BE2C (cell line): ENCODE measurements at regions not wholly inside any gene's neighbourhood (a gene's known extent, or its start where the extent isn't known, plus 50 kb on each side); places are given as distances from the start of the nearest gene placed in this dataset.

ENCODE experiments used
- DNase-seq: peaks from one replicate; pipeline ENCODE4 v3.0.0-alpha.2; 2020
- H3K27me3 ChIP-seq: fragments of 250-450 bp; sonication (Bioruptor Pico); 2 replicates; pipeline ENCODE4 v1.5.1; 2020; ENCODE audit warnings: mild to moderate bottlenecking
- H3K36me3 ChIP-seq: fragments of 250-450 bp; sonication (Bioruptor Pico); 2 replicates; pipeline ENCODE4 v1.5.1; 2020; ENCODE audit warnings: mild to moderate bottlenecking
- H3K4me1 ChIP-seq: fragments of 250-450 bp; sonication (Bioruptor Pico); 2 replicates; pipeline ENCODE4 v1.5.1; 2020
- H3K4me3 ChIP-seq: 2 replicates; pipeline ENCODE4 v1.5.1; 2011; ENCODE audit warnings: low read depth, low read length
- H3K9me3 ChIP-seq: fragments of 250-450 bp; sonication (Bioruptor Pico); 2 replicates; pipeline ENCODE4 v1.5.1; 2020
- CTCF ChIP-seq: IDR thresholded peaks from 2 replicates; pipeline ENCODE4 v1.5.1; 2012; ENCODE audit warnings: mild to moderate bottlenecking, low read depth, low read length

- peaks cover 7% of the 10 kb centered on the region for H3K4me1 ChIP-seq
- H3K9me3 ChIP-seq = no peaks in the 10 kb centered on the region
- no peaks in the 10 kb centered on the region for H3K27me3 ChIP-seq
- no peak for DNase-seq
- no peak overlapping the region for H3K4me3 ChIP-seq
- no peaks in the 10 kb centered on the region for H3K36me3 ChIP-seq
- TF ChIP-seq CTCF = no peak
Measured at GRCh38 chr22:27490080-27490479, 311.5 kb downstream of the MN1 start.

GRCh38 chr22:27491888-27492287 lies 309.7 kb downstream of the MN1 start:
- no peak for DNase-seq
- TF ChIP-seq CTCF = no peak
- Histone ChIP-seq H3K9me3 (no peaks in the 10 kb centered on the region), H3K27me3 (no peaks in the 10 kb centered on the region), H3K36me3 (no peaks in the 10 kb centered on the region), H3K4me3 (no peak overlapping the region), H3K4me1 (peaks cover 7% of the 10 kb centered on the region)

- no peak for DNase-seq
- peaks cover 7% of the 10 kb centered on the region for H3K4me1 ChIP-seq
- no peaks in the 10 kb centered on the region for H3K9me3 ChIP-seq
- no peak for TF ChIP-seq CTCF
- no peaks in the 10 kb centered on the region for H3K27me3 ChIP-seq
- H3K4me3 ChIP-seq = no peak overlapping the region
- no peaks in the 10 kb centered on the region for H3K36me3 ChIP-seq
Measured at GRCh38 chr22:27492566-27493201, 308.9 kb downstream of the MN1 start.

- H3K27me3 ChIP-seq = no peaks in the 10 kb centered on the region
- H3K4me3 ChIP-seq = no peak overlapping the region
- H3K4me1 ChIP-seq = peaks cover 5% of the 10 kb centered on the region; the same call in 1 of the 2 replicates
- no peak for TF ChIP-seq CTCF
- no peaks in the 10 kb centered on the region for H3K36me3 ChIP-seq
- H3K9me3 ChIP-seq = no peaks in the 10 kb centered on the region
- no peak for DNase-seq
Measured at GRCh38 chr22:27493796-27494195, 307.8 kb downstream of the MN1 start.

GRCh38 chr22:27494785-27495184 lies 306.8 kb downstream of the MN1 start:
- Histone ChIP-seq H3K4me3 (no peak overlapping the region), H3K36me3 (no peaks in the 10 kb centered on the region), H3K27me3 (no peaks in the 10 kb centered on the region), H3K4me1 (no peaks in the 10 kb centered on the region), H3K9me3 (no peaks in the 10 kb centered on the region)
- no peak for DNase-seq
- no peak for TF ChIP-seq CTCF

GRCh38 chr22:27495325-27495724 lies 306.2 kb downstream of the MN1 start:
- no peaks in the 10 kb centered on the region for H3K27me3 ChIP-seq
- no peaks in the 10 kb centered on the region for H3K9me3 ChIP-seq
- H3K4me3 ChIP-seq = no peak overlapping the region
- DNase-seq = no peak
- TF ChIP-seq CTCF = no peak
- H3K4me1 ChIP-seq = no peaks in the 10 kb centered on the region
- H3K36me3 ChIP-seq = no peaks in the 10 kb centered on the region
